K562 (cell line): ENCODE measurements at regions not wholly inside any gene's neighbourhood (a gene's known extent, or its start where the extent isn't known, plus 50 kb on each side); places are given as distances from the start of the nearest gene placed in this dataset.

Experiments
- ATF1 ChIP-seq, 2 experiments: fragments of 450-650 bp in 1 of 2; IDR thresholded peaks; 2 replicates each; pipeline ENCODE4 v1.6.1; 2016; ENCODE audit warnings: missing compliant biosample characterization in 1 of 2, missing genetic modification characterization in 1 of 2
- CBX2 ChIP-seq: fragments of 200-600 bp; sonication (generic); IDR thresholded peaks from one replicate; pipeline ENCODE4 v1.6.1; 2012; ENCODE audit warnings: mild to moderate bottlenecking, low read length, inconsistent platforms; ENCODE audit not compliant: insufficient read depth, poor library complexity, severe bottlenecking
- HNRNPH1 ChIP-seq: fragments of 200-400 bp; formaldehyde crosslinking; optimal IDR thresholded peaks from 2 replicates; pipeline ENCODE3; 2017; ENCODE audit warnings: low read depth, mild to moderate bottlenecking, low read length, moderate library complexity
- JUN ChIP-seq, 2 experiments: sonication (generic) in 1 of 2; formaldehyde crosslinking in 1 of 2; IDR thresholded peaks; 2 replicates each; pipeline versions ENCODE4 v1.6.1 to v1.8.0; 2012 to 2022; ENCODE audit warnings: borderline replicate concordance in 2 of 2, mild to moderate bottlenecking in 2 of 2, improper control_type of control experiment in 1 of 2, low read depth in 1 of 2, low read length in 1 of 2, missing genetic modification reagents in 1 of 2
- KDM1A ChIP-seq, 2 experiments: fragments of 450-650 bp; IDR thresholded peaks; 2 replicates each; pipeline ENCODE4 v1.6.1; 2016; ENCODE audit warnings: mild to moderate bottlenecking in 2 of 2
- OTX1 ChIP-seq: fragments of 450-650 bp; formaldehyde crosslinking; IDR thresholded peaks from 2 replicates; pipeline ENCODE4 v1.4.0; 2022; ENCODE audit warnings: mild to moderate bottlenecking
- POLR2AphosphoS5 ChIP-seq: IDR thresholded peaks from 2 replicates; pipeline ENCODE4 v1.6.1; 2011; ENCODE audit warnings: mild to moderate bottlenecking, low read depth, low read length, moderate library complexity; ENCODE audit not compliant: control insufficient read depth, insufficient read depth
- SRSF1 ChIP-seq: fragments of 200-400 bp; formaldehyde crosslinking; IDR thresholded peaks from 2 replicates; pipeline ENCODE4 v1.6.1; 2017; ENCODE audit warnings: mild to moderate bottlenecking, low read depth, low read length, moderate library complexity
- TFAM ChIP-seq: fragments of 250-450 bp; sonication (Bioruptor Pico); conservative IDR thresholded peaks from 2 replicates; pipeline ENCODE4 v1.5.0; 2021; ENCODE audit warnings: mild to moderate bottlenecking, moderate library complexity
- TF ChIP-seq, protein P1 (sequence below), 3 experiments: IDR thresholded peaks in 2 of 3; conservative IDR thresholded peaks in 1 of 3; 2 replicates each; pipeline ENCODE4 v1.5.1; 2011 to 2012; ENCODE audit warnings: low read length in 3 of 3, mild to moderate bottlenecking in 3 of 3, control low read depth in 2 of 3, improper control_type of control experiment in 1 of 3, inconsistent platforms in 1 of 3, low read depth in 1 of 3, mixed read lengths in 1 of 3, moderate library complexity in 1 of 3; ENCODE audit not compliant: insufficient read depth in 2 of 3
- TF ChIP-seq, protein P2 (sequence below): fragments of 250-450 bp; sonication (Bioruptor Pico); IDR thresholded peaks from 2 replicates; pipeline ENCODE4 v1.8.0; 2021; ENCODE audit warnings: moderate library complexity, mild to moderate bottlenecking, inconsistent platforms
- TF ChIP-seq, protein P3 (sequence below): sonication (generic); formaldehyde crosslinking; IDR thresholded peaks from 2 replicates; pipeline ENCODE4 v1.8.0; 2023; ENCODE audit warnings: mild to moderate bottlenecking, missing genetic modification reagents

DNA sequence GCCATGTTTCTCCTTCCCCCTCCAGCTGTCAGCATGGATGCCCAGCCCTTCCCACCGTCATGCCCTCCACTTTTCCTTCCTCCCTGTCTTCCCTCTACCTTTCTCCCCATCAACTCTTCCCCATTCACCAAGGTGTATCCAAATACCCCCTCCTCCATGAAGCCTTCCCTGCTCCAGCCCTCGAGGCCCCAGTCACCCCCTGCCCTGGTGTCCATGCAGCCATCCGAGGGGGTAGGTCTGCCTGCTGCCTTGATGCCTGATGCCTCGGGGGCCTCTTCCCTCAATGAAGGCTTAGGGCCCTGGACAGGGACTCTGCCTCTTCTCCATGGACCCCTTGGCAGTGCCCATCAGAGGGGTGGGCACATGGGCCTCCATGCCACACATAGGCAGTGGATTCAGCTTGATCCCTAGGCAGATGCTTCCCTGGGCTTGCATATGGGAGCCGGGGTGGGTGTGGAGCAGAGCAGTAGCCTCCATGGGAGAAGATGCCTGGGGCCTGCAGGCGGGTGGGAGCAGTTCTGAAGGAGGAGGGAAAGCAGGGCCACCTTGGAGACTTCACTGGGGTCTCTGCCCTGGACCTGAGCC lies 795.8 kb downstream of the BRD1 start:
- TF ChIP-seq HNRNPH1 (no peak), SRSF1 (no peak), TFAM (CRISPR knock-in tag) (no peak), KDM1A (IDR thresholded peaks at IDR 0.05) (no peak), ATF1 (CRISPR knock-in tag; IDR thresholded peaks at IDR 0.05) (no peak), ATF1 (tag; IDR thresholded peaks at IDR 0.05) (no peak), CBX2 (no peak), OTX1 (CRISPR knock-in tag) (no peak), JUN (IDR thresholded peaks at IDR 0.05; ENCODE audit: borderline replicate concordance, low read depth, low read length) (no peak), JUN (CRISPR knock-in tag; IDR thresholded peaks at IDR 0.05; ENCODE audit: borderline replicate concordance) (no peak), POLR2AphosphoS5 (no peak)
- TF ChIP-seq, protein P1, sequence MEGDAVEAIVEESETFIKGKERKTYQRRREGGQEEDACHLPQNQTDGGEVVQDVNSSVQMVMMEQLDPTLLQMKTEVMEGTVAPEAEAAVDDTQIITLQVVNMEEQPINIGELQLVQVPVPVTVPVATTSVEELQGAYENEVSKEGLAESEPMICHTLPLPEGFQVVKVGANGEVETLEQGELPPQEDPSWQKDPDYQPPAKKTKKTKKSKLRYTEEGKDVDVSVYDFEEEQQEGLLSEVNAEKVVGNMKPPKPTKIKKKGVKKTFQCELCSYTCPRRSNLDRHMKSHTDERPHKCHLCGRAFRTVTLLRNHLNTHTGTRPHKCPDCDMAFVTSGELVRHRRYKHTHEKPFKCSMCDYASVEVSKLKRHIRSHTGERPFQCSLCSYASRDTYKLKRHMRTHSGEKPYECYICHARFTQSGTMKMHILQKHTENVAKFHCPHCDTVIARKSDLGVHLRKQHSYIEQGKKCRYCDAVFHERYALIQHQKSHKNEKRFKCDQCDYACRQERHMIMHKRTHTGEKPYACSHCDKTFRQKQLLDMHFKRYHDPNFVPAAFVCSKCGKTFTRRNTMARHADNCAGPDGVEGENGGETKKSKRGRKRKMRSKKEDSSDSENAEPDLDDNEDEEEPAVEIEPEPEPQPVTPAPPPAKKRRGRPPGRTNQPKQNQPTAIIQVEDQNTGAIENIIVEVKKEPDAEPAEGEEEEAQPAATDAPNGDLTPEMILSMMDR (IDR thresholded peaks at IDR 0.05 in 2 of 3, conservative IDR thresholded peaks at IDR 0.05 in 1 of 3; ENCODE audit: insufficient read depth in 2 of 3, low read depth in 1 of 3, low read length in 3 of 3), result no peak
- TF ChIP-seq, protein P2, sequence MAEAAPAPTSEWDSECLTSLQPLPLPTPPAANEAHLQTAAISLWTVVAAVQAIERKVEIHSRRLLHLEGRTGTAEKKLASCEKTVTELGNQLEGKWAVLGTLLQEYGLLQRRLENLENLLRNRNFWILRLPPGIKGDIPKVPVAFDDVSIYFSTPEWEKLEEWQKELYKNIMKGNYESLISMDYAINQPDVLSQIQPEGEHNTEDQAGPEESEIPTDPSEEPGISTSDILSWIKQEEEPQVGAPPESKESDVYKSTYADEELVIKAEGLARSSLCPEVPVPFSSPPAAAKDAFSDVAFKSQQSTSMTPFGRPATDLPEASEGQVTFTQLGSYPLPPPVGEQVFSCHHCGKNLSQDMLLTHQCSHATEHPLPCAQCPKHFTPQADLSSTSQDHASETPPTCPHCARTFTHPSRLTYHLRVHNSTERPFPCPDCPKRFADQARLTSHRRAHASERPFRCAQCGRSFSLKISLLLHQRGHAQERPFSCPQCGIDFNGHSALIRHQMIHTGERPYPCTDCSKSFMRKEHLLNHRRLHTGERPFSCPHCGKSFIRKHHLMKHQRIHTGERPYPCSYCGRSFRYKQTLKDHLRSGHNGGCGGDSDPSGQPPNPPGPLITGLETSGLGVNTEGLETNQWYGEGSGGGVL (CRISPR knock-in tag), result no peak
- TF ChIP-seq, protein P3, sequence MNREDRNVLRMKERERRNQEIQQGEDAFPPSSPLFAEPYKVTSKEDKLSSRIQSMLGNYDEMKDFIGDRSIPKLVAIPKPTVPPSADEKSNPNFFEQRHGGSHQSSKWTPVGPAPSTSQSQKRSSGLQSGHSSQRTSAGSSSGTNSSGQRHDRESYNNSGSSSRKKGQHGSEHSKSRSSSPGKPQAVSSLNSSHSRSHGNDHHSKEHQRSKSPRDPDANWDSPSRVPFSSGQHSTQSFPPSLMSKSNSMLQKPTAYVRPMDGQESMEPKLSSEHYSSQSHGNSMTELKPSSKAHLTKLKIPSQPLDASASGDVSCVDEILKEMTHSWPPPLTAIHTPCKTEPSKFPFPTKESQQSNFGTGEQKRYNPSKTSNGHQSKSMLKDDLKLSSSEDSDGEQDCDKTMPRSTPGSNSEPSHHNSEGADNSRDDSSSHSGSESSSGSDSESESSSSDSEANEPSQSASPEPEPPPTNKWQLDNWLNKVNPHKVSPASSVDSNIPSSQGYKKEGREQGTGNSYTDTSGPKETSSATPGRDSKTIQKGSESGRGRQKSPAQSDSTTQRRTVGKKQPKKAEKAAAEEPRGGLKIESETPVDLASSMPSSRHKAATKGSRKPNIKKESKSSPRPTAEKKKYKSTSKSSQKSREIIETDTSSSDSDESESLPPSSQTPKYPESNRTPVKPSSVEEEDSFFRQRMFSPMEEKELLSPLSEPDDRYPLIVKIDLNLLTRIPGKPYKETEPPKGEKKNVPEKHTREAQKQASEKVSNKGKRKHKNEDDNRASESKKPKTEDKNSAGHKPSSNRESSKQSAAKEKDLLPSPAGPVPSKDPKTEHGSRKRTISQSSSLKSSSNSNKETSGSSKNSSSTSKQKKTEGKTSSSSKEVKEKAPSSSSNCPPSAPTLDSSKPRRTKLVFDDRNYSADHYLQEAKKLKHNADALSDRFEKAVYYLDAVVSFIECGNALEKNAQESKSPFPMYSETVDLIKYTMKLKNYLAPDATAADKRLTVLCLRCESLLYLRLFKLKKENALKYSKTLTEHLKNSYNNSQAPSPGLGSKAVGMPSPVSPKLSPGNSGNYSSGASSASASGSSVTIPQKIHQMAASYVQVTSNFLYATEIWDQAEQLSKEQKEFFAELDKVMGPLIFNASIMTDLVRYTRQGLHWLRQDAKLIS (CRISPR knock-in tag), result no peak
